ENCODE measurements at regions not wholly inside any gene's neighbourhood (a gene's known extent, or its start where the extent isn't known, plus 50 kb on each side); places are given as distances from the start of the nearest gene placed in this dataset.

DNA sequence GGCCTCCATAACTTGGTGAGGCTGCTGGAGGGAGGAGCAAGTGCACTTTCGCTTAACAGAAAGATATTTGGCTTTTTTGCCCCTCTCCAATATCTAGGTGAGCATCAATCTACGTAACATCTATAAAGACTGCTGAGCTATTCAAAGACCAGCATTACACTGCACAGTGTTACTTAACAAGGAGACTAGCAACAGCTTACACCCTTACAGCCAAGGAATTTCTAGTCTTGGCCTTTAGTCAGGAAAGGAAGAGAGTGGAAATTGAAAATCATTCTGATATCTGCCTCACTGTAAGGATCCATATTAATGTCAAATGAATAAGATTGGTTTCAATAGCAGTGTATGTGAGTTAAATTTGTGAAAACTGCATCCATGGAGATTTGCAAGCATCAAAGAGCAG, 163.9 kb upstream of the DUSP10 start:
- no peaks in the 10 kb centered on the region for H4K20me1 ChIP-seq (ENCODE audit: insufficient read depth, low read length)
- no peaks in the 10 kb centered on the region for H3K27me3 ChIP-seq (replicated peaks; ENCODE audit: insufficient read depth, low read length)
- no peaks in the 10 kb centered on the region for H3K9me3 ChIP-seq (replicated peaks; ENCODE audit: insufficient read depth, low read length)
- H3K27ac ChIP-seq (ENCODE audit: low read length), result no peak overlapping the region
- no peak overlapping the region for H3K4me2 ChIP-seq (ENCODE audit: low read depth, low read length)
- H3F3A ChIP-seq (ENCODE audit: insufficient read depth, low read length), result peaks cover 5% of the 10 kb centered on the region; the same call in 1 of the 2 replicates
- H3K4me3 ChIP-seq (ENCODE audit: low read length), result no peak overlapping the region
- H2AFZ ChIP-seq (ENCODE audit: low read length), result no peak overlapping the region
- H3K9me2 ChIP-seq (replicated peaks; ENCODE audit: insufficient read depth, low read length), result no peaks in the 10 kb centered on the region
- no peak overlapping the region for H3K9ac ChIP-seq (ENCODE audit: low read length)
- H3K4me1 ChIP-seq (ENCODE audit: low read length), result peaks cover 13% of the 10 kb centered on the region
- no peaks in the 10 kb centered on the region for H3K79me2 ChIP-seq (ENCODE audit: low read length)
- TF ChIP-seq EZH2phosphoT487 (IDR thresholded peaks at IDR 0.05; ENCODE audit: low read length), result no peak
- no peak for TF ChIP-seq EZH2 (optimal IDR thresholded peaks at IDR 0.05; ENCODE audit: low read depth, low read length)
- TF ChIP-seq, protein P1, sequence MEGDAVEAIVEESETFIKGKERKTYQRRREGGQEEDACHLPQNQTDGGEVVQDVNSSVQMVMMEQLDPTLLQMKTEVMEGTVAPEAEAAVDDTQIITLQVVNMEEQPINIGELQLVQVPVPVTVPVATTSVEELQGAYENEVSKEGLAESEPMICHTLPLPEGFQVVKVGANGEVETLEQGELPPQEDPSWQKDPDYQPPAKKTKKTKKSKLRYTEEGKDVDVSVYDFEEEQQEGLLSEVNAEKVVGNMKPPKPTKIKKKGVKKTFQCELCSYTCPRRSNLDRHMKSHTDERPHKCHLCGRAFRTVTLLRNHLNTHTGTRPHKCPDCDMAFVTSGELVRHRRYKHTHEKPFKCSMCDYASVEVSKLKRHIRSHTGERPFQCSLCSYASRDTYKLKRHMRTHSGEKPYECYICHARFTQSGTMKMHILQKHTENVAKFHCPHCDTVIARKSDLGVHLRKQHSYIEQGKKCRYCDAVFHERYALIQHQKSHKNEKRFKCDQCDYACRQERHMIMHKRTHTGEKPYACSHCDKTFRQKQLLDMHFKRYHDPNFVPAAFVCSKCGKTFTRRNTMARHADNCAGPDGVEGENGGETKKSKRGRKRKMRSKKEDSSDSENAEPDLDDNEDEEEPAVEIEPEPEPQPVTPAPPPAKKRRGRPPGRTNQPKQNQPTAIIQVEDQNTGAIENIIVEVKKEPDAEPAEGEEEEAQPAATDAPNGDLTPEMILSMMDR (IDR thresholded peaks at IDR 0.05; ENCODE audit: low read length), result no peak
- no peaks in the 10 kb centered on the region for H3K36me3 ChIP-seq (replicated peaks; ENCODE audit: insufficient read depth, low read length)
- no peak for DNase-seq

DNA sequence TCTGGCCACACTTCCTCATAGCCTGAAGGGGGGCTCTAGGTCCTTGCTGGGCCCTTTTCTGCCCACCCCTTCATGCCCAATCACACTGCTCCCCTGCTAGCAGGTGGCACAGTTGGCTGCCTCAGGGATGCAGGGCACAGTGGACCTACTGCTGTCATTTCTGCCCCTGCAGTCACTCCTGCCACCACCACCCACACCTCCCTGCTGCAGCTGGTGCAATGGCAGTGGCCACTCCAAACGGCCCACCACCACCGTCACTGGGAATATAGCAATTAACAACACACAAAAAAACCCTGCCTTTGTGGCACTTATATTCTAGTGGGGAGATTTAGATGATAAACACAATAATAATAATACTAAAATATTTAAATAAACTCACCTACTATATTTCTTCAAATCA, 162.4 kb upstream of the DUSP10 start:
- H3K4me2 ChIP-seq (ENCODE audit: low read depth, low read length), result no peak overlapping the region
- TF ChIP-seq, protein P1 (IDR thresholded peaks at IDR 0.05; ENCODE audit: low read length), result no peak
- TF ChIP-seq EZH2phosphoT487 (IDR thresholded peaks at IDR 0.05; ENCODE audit: low read length), result no peak
- TF ChIP-seq EZH2 (optimal IDR thresholded peaks at IDR 0.05; ENCODE audit: low read depth, low read length), result no peak
- H3K4me1 ChIP-seq (ENCODE audit: low read length), result 0 out of 2 replicates have a peak, but pooled peaks cover under 1% of the 10 kb centered on the region
- no peaks in the 10 kb centered on the region for H3K79me2 ChIP-seq (ENCODE audit: low read length)
- H3F3A ChIP-seq (ENCODE audit: insufficient read depth, low read length), result no peaks in the 10 kb centered on the region
- no peaks in the 10 kb centered on the region for H3K36me3 ChIP-seq (replicated peaks; ENCODE audit: insufficient read depth, low read length)
- H4K20me1 ChIP-seq (ENCODE audit: insufficient read depth, low read length), result no peaks in the 10 kb centered on the region
- no peak for DNase-seq
- no peak overlapping the region for H2AFZ ChIP-seq (ENCODE audit: low read length)
- no peaks in the 10 kb centered on the region for H3K9me2 ChIP-seq (replicated peaks; ENCODE audit: insufficient read depth, low read length)
- no peak overlapping the region for H3K4me3 ChIP-seq (ENCODE audit: low read length)
- no peak overlapping the region for H3K9ac ChIP-seq (ENCODE audit: low read length)
- H3K27ac ChIP-seq (ENCODE audit: low read length), result no peak overlapping the region
- no peaks in the 10 kb centered on the region for H3K9me3 ChIP-seq (replicated peaks; ENCODE audit: insufficient read depth, low read length)
- no peaks in the 10 kb centered on the region for H3K27me3 ChIP-seq (replicated peaks; ENCODE audit: insufficient read depth, low read length)

DNA sequence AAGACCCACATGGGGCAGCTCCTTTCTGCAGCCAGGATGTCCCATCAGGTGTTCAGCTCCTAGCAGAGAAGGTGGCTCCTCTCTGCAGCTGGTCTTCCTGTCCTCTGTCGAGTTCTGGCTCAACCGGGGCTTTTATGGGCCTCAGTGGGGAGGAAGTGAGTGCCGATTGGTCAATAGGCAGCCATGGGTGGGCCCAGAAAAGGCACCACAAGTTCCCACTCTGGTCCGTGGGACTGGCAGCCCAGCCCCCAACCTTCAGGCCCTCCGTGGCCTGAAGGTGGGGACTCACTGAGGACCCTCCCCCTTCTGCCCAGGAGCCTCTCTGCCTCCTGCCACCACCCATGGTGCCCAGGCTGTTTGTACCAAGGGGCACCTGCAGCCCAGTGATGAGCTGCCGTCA, 161.7 kb upstream of the DUSP10 start:
- Histone ChIP-seq H3K4me2 (ENCODE audit: low read depth, low read length) (no peak overlapping the region), H4K20me1 (ENCODE audit: insufficient read depth, low read length) (no peaks in the 10 kb centered on the region), H3K27me3 (replicated peaks; ENCODE audit: insufficient read depth, low read length) (no peaks in the 10 kb centered on the region), H3K4me3 (ENCODE audit: low read length) (no peak overlapping the region), H3F3A (ENCODE audit: insufficient read depth, low read length) (no peaks in the 10 kb centered on the region), H3K4me1 (ENCODE audit: low read length) (no peaks in the 10 kb centered on the region), H3K79me2 (ENCODE audit: low read length) (no peaks in the 10 kb centered on the region), H3K9me2 (replicated peaks; ENCODE audit: insufficient read depth, low read length) (no peaks in the 10 kb centered on the region; the same call in 1 of the 2 replicates), H2AFZ (ENCODE audit: low read length) (no peak overlapping the region), H3K27ac (ENCODE audit: low read length) (no peak overlapping the region), H3K9ac (ENCODE audit: low read length) (no peak overlapping the region), H3K9me3 (replicated peaks; ENCODE audit: insufficient read depth, low read length) (no peaks in the 10 kb centered on the region), H3K36me3 (replicated peaks; ENCODE audit: insufficient read depth, low read length) (no peaks in the 10 kb centered on the region)
- DNase-seq, result no peak
- TF ChIP-seq, protein P1 (IDR thresholded peaks at IDR 0.05; ENCODE audit: low read length), result no peak
- TF ChIP-seq EZH2 (optimal IDR thresholded peaks at IDR 0.05; ENCODE audit: low read depth, low read length) (no peak), EZH2phosphoT487 (IDR thresholded peaks at IDR 0.05; ENCODE audit: low read length) (no peak)
